BE2C (cell line): ENCODE measurements at regions not wholly inside any gene's neighbourhood (a gene's known extent, or its start where the extent isn't known, plus 50 kb on each side); places are given as distances from the start of the nearest gene placed in this dataset.

Source experiments
- DNase-seq: peaks from one replicate; pipeline ENCODE4 v3.0.0-alpha.2; 2020
- H3K27me3 ChIP-seq: fragments of 250-450 bp; sonication (Bioruptor Pico); 2 replicates; pipeline ENCODE4 v1.5.1; 2020; ENCODE audit warnings: mild to moderate bottlenecking
- H3K36me3 ChIP-seq: fragments of 250-450 bp; sonication (Bioruptor Pico); 2 replicates; pipeline ENCODE4 v1.5.1; 2020; ENCODE audit warnings: mild to moderate bottlenecking
- H3K4me1 ChIP-seq: fragments of 250-450 bp; sonication (Bioruptor Pico); 2 replicates; pipeline ENCODE4 v1.5.1; 2020
- H3K4me3 ChIP-seq: 2 replicates; pipeline ENCODE4 v1.5.1; 2011; ENCODE audit warnings: low read depth, low read length
- H3K9me3 ChIP-seq: fragments of 250-450 bp; sonication (Bioruptor Pico); 2 replicates; pipeline ENCODE4 v1.5.1; 2020
- TF ChIP-seq, protein P1 (sequence below): IDR thresholded peaks from 2 replicates; pipeline ENCODE4 v1.5.1; 2012; ENCODE audit warnings: mild to moderate bottlenecking, low read depth, low read length

DNA sequence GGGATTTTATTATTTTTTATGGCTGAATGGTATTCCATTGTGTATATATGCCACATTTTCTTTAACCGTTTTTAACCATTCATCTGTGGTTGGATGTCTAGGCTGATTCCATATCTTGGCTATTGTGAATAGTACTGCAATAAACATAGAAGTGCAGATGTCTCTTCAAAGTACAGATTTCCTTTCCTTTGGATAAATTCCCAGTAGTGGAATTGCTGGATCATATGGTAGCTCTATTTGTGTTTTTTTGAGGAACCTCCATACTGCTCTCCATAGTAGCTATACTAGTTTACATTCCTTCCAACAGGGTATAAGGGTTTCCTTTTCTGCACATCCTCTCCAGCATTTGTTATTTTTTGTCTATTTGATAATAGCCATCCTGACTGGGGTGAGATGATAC, 71.9 kb upstream of the SEZ6L start:
- Histone ChIP-seq H3K36me3 (no peaks in the 10 kb centered on the region), H3K9me3 (no peaks in the 10 kb centered on the region), H3K27me3 (no peaks in the 10 kb centered on the region), H3K4me3 (no peak overlapping the region), H3K4me1 (no peaks in the 10 kb centered on the region)
- TF ChIP-seq, protein P1, sequence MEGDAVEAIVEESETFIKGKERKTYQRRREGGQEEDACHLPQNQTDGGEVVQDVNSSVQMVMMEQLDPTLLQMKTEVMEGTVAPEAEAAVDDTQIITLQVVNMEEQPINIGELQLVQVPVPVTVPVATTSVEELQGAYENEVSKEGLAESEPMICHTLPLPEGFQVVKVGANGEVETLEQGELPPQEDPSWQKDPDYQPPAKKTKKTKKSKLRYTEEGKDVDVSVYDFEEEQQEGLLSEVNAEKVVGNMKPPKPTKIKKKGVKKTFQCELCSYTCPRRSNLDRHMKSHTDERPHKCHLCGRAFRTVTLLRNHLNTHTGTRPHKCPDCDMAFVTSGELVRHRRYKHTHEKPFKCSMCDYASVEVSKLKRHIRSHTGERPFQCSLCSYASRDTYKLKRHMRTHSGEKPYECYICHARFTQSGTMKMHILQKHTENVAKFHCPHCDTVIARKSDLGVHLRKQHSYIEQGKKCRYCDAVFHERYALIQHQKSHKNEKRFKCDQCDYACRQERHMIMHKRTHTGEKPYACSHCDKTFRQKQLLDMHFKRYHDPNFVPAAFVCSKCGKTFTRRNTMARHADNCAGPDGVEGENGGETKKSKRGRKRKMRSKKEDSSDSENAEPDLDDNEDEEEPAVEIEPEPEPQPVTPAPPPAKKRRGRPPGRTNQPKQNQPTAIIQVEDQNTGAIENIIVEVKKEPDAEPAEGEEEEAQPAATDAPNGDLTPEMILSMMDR = no peak
- DNase-seq = no peak

DNA sequence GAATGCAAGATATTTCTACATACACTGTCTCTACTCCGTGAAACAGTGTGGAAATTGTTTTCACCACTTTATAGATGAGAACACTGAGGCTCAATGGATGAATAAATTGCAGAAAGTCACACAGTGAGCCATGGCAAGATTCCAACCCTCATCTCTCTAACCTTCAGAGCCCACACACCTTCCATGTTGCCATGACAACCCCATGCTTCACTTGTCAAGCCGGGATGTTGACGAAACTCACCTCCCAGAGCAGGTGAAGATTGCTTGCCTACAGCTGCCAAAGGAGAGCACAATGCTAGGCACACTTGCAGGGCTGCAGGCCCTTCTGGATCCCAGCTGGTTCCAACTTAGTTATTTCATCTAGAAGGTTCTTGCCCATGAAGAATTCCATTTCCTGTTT, 71.4 kb upstream of the SEZ6L start:
- Histone ChIP-seq H3K4me3 (no peak overlapping the region), H3K27me3 (no peaks in the 10 kb centered on the region), H3K9me3 (no peaks in the 10 kb centered on the region), H3K36me3 (no peaks in the 10 kb centered on the region), H3K4me1 (no peaks in the 10 kb centered on the region)
- TF ChIP-seq, protein P1 = no peak
- DNase-seq = no peak

DNA sequence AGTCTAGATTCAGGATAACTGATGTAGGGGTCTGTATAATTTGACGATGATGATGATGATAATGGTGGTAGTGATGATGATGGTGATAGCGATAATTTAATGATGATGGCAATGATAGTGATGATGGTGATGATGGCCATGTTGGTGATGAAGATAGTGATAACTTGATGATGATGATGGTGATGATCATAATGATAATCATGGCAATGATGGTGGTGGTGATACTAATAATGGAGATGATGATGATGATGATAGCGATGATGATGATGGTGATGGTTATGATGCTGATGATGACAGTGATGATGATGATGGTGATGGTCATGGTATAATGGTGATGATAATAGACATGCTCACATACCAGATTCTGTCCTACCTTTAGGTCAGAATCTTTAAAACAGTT, 66.2 kb upstream of the SEZ6L start:
- DNase-seq = no peak
- Histone ChIP-seq H3K27me3 (0 out of 2 replicates have a peak, but pooled peaks cover 3% of the 10 kb centered on the region), H3K9me3 (no peaks in the 10 kb centered on the region), H3K4me3 (no peak overlapping the region), H3K36me3 (no peaks in the 10 kb centered on the region), H3K4me1 (no peaks in the 10 kb centered on the region)
- TF ChIP-seq, protein P1 = no peak

DNA sequence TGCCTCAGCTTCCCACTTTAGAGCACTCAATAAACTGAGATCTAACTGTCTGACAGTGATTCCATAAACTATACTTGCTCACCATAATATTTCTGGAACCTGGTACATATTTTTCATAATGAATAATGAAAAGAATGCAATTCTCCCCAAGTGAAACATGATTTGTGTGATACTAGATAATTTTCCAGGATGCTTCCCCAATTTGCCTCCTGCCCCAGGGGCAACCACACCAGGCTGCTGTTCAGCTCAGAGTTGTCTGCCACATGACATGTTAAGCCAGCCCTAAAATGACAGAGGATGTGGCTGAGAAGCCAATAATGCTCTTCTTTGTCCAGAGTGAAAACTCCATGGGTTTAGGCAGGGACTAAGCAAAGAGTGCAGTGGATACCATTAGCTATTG, 62.9 kb upstream of the SEZ6L start:
- no peak overlapping the region for H3K4me3 ChIP-seq
- H3K27me3 ChIP-seq = 0 out of 2 replicates have a peak, but pooled peaks cover 3% of the 10 kb centered on the region
- H3K9me3 ChIP-seq = no peaks in the 10 kb centered on the region
- DNase-seq = no peak
- no peaks in the 10 kb centered on the region for H3K36me3 ChIP-seq
- no peaks in the 10 kb centered on the region for H3K4me1 ChIP-seq
- TF ChIP-seq, protein P1 = no peak

DNA sequence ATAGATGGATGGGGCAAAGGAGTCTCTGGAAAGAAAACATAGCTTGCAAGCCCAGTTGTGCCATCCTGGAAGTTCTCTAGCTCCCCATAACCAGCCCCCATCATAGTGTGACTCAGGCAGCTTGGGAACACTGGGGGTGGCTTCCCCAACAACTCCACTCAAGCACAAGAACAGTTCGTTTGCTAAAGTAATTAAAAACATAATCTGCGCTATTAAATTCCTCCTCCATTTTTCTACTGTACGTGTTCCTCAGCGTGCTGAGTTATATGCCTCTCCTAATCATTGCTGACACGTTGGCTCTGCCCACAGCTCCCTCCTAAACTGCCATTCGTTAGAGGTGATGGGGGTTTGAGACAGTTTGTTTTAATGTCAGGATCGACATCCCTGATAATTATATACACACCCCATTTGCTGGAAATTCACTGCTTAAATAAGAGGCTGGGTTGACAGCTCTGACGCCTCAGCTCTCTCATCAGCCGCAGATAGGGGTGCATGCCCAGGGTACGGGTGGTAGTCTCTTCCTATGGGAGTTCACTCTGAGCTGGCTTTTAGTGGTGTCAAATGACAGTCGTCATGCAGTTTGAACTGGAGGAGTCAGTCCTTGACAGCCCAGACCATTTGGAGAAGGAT, 59.5 kb upstream of the SEZ6L start:
- no peak overlapping the region for H3K4me3 ChIP-seq
- H3K36me3 ChIP-seq = no peaks in the 10 kb centered on the region
- no peaks in the 10 kb centered on the region for H3K9me3 ChIP-seq
- TF ChIP-seq, protein P1 = no peak
- no peaks in the 10 kb centered on the region; the same call in none of the 2 replicates for H3K27me3 ChIP-seq
- DNase-seq = no peak
- H3K4me1 ChIP-seq = no peaks in the 10 kb centered on the region

DNA sequence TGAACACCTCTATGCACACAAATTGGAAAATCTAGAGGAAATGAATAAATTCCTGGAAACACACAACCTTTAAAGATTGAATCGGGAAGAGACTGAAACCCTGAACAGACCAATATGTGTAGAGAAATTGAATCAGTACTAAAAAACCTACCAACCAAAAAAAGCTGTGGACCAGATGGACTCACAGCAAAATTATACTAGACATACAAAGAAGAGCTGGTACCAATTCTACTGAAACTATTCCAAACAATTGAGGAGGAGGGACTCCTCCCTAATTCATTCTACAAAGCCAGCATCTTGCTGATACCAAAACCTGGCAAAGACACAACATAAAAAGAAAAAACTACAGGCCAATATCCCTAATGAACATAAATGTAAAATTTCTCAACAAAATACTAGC, 54.4 kb upstream of the SEZ6L start:
- Histone ChIP-seq H3K4me1 (no peaks in the 10 kb centered on the region), H3K4me3 (no peak overlapping the region), H3K27me3 (no peaks in the 10 kb centered on the region; the same call in none of the 2 replicates), H3K9me3 (no peaks in the 10 kb centered on the region), H3K36me3 (no peaks in the 10 kb centered on the region)
- TF ChIP-seq, protein P1 = no peak
- DNase-seq = no peak
